D721Med (cell line): ENCODE measurements at regions not wholly inside any gene's neighbourhood (a gene's known extent, or its start where the extent isn't known, plus 50 kb on each side); places are given as distances from the start of the nearest gene placed in this dataset.

Experiments
- DNase-seq: peaks from one replicate; pipeline ENCODE4 v3.0.0; 2011; ENCODE audit warnings: low spot score; ENCODE audit not compliant: insufficient read length
- FAIRE-seq: peaks from 2 replicates; lab custom pipeline; 2011; peaks lifted over from hg19 to GRCh38; lab: Jason Lieb, UNC
- CTCF ChIP-seq: IDR thresholded peaks from 2 replicates; pipeline ENCODE4 v1.5.1; 2012; ENCODE audit warnings: mild to moderate bottlenecking, control low read depth; ENCODE audit not compliant: insufficient read depth; ENCODE audit errors: missing control alignments

DNA sequence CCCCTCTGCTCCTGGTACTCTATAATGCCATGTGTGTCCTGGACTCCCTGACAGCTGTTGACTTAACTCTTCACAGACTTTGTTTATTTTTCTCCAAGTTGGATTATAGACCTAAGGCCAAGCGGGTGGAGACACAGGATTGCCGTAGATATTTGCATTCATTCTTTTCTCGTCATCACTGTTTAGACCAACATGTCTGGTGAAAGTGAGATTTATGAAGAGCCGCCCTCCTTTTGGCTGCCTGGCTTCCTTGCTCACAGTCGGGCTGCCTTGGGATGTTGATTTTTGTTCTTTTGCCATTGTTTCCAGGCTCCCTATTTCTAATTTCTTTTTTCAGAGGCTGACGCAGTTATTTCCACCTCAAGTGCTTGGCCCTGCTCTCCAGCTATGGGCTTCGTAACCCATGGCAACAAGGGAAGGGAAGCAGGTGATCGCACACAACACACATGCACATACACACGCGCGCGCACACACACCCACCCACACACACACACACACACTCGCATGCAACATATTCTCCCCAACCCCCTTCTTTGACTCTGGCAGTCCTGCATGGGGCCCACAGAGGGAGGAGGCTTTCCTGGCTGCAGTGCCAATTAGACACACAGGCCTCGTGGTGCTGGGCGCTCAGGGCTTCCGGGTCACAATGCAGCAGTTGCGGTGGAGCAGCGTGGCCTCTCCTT is 296.5 kb downstream of the MTX2 start:
- DNase-seq, result no peak
- no peak for FAIRE-seq
- no peak for TF ChIP-seq CTCF

DNA sequence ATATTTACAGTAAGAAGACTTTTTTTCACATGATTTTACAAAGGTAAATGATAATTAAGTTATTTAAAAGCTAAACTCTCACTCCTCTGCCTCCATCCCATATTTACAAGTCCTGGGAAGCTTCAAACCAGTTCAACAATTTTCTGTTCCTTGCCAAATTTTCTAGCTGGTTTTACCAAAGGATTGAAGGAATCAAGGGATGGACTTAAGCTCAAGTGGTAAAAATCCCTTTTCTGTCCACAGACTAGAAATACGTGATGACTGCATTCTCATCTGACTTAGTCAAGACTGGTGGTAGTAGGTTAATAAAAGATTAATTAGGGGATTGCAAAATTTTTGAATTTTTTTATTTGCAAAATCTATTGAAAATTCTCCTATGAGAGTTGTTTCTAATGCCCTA is 297.3 kb downstream of the MTX2 start:
- DNase-seq (no peak), FAIRE-seq (no peak)
- TF ChIP-seq CTCF, result no peak

- FAIRE-seq, result no peak
- no peak for DNase-seq
- TF ChIP-seq CTCF, result no peak
These were observed 297.7 kb downstream of the MTX2 start for GRCh38 chr2:176566961-176567360.

GRCh38 chr2:176567361-176567760 is 298.1 kb downstream of the MTX2 start:
- no peak for TF ChIP-seq CTCF
- no peak for FAIRE-seq

GRCh38 chr2:176569574-176569973 is 300.3 kb downstream of the MTX2 start:
- no peak for DNase-seq
- TF ChIP-seq CTCF, result no peak
- FAIRE-seq, result no peak

More at GRCh38 chr2:176567361-176567760, 298.1 kb downstream of the MTX2 start:
- DNase-seq, result no peak

DNA sequence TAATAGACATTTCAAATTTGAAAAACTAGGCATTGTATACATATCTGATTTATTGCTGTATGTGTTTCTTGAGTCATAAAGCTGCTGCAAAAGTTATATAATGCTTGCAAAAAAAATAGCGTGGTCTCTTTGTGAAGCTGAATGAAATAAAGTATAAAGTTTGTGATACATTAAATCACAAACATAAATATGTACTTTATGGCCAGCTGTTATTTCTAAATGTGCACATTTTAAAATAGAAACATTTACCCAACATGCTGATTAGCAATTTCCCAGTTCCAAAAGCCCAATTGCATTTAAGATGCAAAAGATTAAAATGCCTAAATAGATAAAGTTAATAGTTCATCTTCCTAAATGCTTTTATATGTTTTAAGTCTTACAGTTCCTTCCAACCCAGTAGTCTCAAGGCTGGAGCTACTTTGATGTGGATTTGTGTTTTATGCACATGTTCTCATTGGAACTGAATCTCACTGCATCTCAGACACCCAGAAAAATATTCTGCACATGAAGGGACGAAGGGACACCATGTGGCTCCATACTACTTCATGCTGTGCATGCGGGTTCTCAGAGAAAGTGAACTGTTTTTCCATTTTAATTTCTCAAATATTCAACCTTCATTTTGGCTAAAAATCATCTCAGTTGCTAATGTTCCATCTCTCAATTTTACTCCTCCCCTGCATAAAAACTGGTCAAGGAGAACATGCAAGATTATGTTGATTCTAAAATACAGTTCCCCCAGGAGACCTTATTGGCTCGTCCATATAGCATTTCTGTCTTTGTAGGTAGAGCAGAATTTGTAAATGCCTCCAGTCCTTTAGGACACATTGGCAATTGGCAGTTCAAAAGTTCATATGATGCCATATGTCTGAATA is 304.6 kb downstream of the MTX2 start:
- no peak for FAIRE-seq
- no peak for TF ChIP-seq CTCF
- DNase-seq, result no peak
